Trophoblast cell (in vitro differentiated cells and primary cell): ENCODE measurements at regions not wholly inside any gene's neighbourhood (a gene's known extent, or its start where the extent isn't known, plus 50 kb on each side); places are given as distances from the start of the nearest gene placed in this dataset.

ENCODE experiments used
- DNase-seq, 2 donors: peaks; one replicate each; pipeline ENCODE4 v3.0.0-alpha.2; 2016
- H2AFZ ChIP-seq: 2 replicates; pipeline ENCODE4 v1.6.1; 2013; ENCODE audit warnings: low read length, moderate library complexity, mild to moderate bottlenecking; ENCODE audit not compliant: insufficient read depth, poor library complexity
- H2AK5ac ChIP-seq: 2 replicates; pipeline ENCODE4 v1.6.1; 2013; ENCODE audit warnings: mild to moderate bottlenecking, low read length
- H2BK120ac ChIP-seq: 2 replicates; pipeline ENCODE4 v1.6.1; 2013; ENCODE audit warnings: low read length, mild to moderate bottlenecking, moderate library complexity; ENCODE audit not compliant: insufficient read depth, poor library complexity
- H2BK12ac ChIP-seq: 2 replicates; pipeline ENCODE4 v1.6.1; 2013; ENCODE audit warnings: mild to moderate bottlenecking, low read length, moderate library complexity
- H2BK5ac ChIP-seq: 2 replicates; pipeline ENCODE4 v1.6.1; 2013; ENCODE audit warnings: low read length, low read depth, moderate library complexity, mild to moderate bottlenecking; ENCODE audit not compliant: poor library complexity
- H3K14ac ChIP-seq: 2 replicates; pipeline ENCODE4 v1.6.1; 2013; ENCODE audit warnings: mild to moderate bottlenecking, low read length
- H3K18ac ChIP-seq: 2 replicates; pipeline ENCODE4 v1.6.1; 2013; ENCODE audit warnings: mild to moderate bottlenecking, low read length
- H3K23ac ChIP-seq: 2 replicates; pipeline ENCODE4 v1.6.1; 2013; ENCODE audit warnings: low read length
- H3K27ac ChIP-seq: 2 replicates; pipeline ENCODE4 v1.5.1; 2013; ENCODE audit warnings: low read depth, mild to moderate bottlenecking, inconsistent platforms, low read length, moderate library complexity
- H3K27me3 ChIP-seq: 2 replicates; pipeline ENCODE4 v1.6.1; 2013; ENCODE audit warnings: inconsistent platforms, mild to moderate bottlenecking, low read length, moderate library complexity; ENCODE audit not compliant: insufficient read depth
- H3K36me3 ChIP-seq, 2 experiments: 1 replicate in 1 of 2; 2 replicates in 1 of 2; pipeline ENCODE4 v1.6.1; 2013; ENCODE audit warnings: low read length in 2 of 2, mild to moderate bottlenecking in 2 of 2, moderate library complexity in 1 of 2; ENCODE audit not compliant: insufficient read depth in 2 of 2, control insufficient read depth in 1 of 2
- H3K4ac ChIP-seq: 2 replicates; pipeline ENCODE4 v1.6.1; 2013; ENCODE audit warnings: low read depth, mild to moderate bottlenecking, low read length, moderate library complexity
- H3K4me1 ChIP-seq, 2 experiments: 1 replicate in 1 of 2; 2 replicates in 1 of 2; pipeline ENCODE4 v1.6.1; 2013; ENCODE audit warnings: low read length in 2 of 2, mild to moderate bottlenecking in 2 of 2, moderate library complexity in 1 of 2; ENCODE audit not compliant: insufficient read depth in 2 of 2, control insufficient read depth in 1 of 2
- H3K4me2 ChIP-seq: 2 replicates; pipeline ENCODE4 v1.6.1; 2013; ENCODE audit warnings: inconsistent platforms, mild to moderate bottlenecking, low read length, moderate library complexity
- H3K4me3 ChIP-seq: 2 replicates; pipeline ENCODE4 v1.5.1; 2013; ENCODE audit warnings: mild to moderate bottlenecking, low read depth, low read length, inconsistent platforms
- H3K79me1 ChIP-seq: one replicate; pipeline ENCODE4 v1.6.1; 2013; ENCODE audit warnings: low read length
- H3K79me2 ChIP-seq: 2 replicates; pipeline ENCODE4 v1.6.1; 2013; ENCODE audit warnings: low read length, mild to moderate bottlenecking; ENCODE audit not compliant: control insufficient read depth, insufficient read depth, poor library complexity
- H3K9ac ChIP-seq: 2 replicates; pipeline ENCODE4 v1.6.1; 2013; ENCODE audit warnings: mild to moderate bottlenecking, low read length
- H3K9me3 ChIP-seq: 2 replicates; pipeline ENCODE4 v1.6.1; 2013; ENCODE audit warnings: low read depth, mild to moderate bottlenecking, control low read depth, inconsistent platforms, low read length; ENCODE audit not compliant: insufficient read depth
- H4K12ac ChIP-seq: 2 replicates; pipeline ENCODE4 v1.6.1; 2013; ENCODE audit warnings: low read depth, mild to moderate bottlenecking, low read length, moderate library complexity
- H4K8ac ChIP-seq: 2 replicates; pipeline ENCODE4 v1.6.1; 2013; ENCODE audit warnings: low read depth, mild to moderate bottlenecking, low read length, moderate library complexity
- H4K91ac ChIP-seq: one replicate; pipeline ENCODE4 v1.6.1; 2013; ENCODE audit warnings: low read depth, mild to moderate bottlenecking, low read length, moderate library complexity
- WGBS: extraction: QIAGEN DNeasy Blood & Tissue Kit; methylation state at CpG from one replicate; pipeline ENCODE4 v1.1.7; 2013; ENCODE audit warnings: missing lambda C conversion rate; ENCODE audit not compliant: insufficient read length, insufficient coverage; ENCODE audit errors: extremely low coverage; 5-methylcytosine and 5-hydroxymethylcytosine counted together

DNA sequence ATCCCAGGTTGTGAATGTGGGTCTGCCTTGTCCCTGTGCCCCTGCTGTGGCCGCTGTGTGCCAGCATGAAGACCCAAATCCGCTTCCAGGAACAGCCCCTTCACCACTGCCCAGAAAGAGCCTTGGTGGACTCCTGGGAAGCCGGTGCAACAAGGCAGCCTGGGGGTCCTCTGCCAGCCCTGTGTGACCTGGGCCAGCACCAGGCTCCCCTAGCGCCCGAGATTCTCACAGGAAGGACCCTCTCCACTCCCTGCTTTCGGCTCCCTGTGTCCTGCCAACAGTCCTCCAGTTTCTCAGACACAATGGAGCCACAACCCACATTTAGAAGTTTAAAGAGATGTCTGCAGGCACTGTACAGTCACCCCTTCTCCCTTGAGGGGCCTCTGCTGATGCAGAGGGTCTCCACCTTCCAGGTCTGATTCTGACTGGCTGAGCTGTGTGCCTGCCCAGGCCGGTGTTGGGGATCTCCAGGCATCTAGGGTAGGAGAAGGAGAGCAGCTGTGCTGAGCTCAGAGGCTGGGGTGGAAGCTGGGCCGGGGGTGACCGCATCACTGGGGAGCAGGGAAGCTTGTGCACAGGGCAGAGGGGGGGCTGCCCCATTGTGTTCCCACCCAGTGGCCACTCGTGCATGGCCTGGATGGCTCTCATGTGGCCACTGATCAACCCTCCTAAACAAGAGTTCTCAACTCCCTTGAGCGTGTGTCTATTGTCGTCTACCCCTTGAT lies 174.0 kb downstream of the IRX2 start:
- H3K27me3 ChIP-seq, result no peaks in the 10 kb centered on the region
- H3K36me3 ChIP-seq, result no peaks in the 10 kb centered on the region
- no peak overlapping the region for H3K14ac ChIP-seq
- no peak overlapping the region for H4K91ac ChIP-seq
- no peak overlapping the region for H3K4me3 ChIP-seq
- no peak for DNase-seq
- H2AFZ ChIP-seq, result no peak overlapping the region
- no peaks in the 10 kb centered on the region for H3K79me2 ChIP-seq
- no peak overlapping the region for H2BK12ac ChIP-seq
- H2BK120ac ChIP-seq, result no peak overlapping the region
- no peak overlapping the region for H3K9ac ChIP-seq
- H2BK5ac ChIP-seq, result no peak overlapping the region
- no peak overlapping the region for H3K4me2 ChIP-seq
- H2AK5ac ChIP-seq, result no peak overlapping the region
- no peaks in the 10 kb centered on the region for H3K9me3 ChIP-seq
- H4K12ac ChIP-seq, result peak overlapping the region; percentile 22
- H3K4ac ChIP-seq, result no peak overlapping the region
- H3K23ac ChIP-seq, result no peak overlapping the region
- H3K4me1 ChIP-seq, result no peaks in the 10 kb centered on the region
- H3K79me1 ChIP-seq, result no peaks in the 10 kb centered on the region
- no peak overlapping the region for H4K8ac ChIP-seq
- WGBS, result no CpG with 5 or more reads among the region's 12 CpGs
- no peak overlapping the region for H3K18ac ChIP-seq
- H3K27ac ChIP-seq, result no peak overlapping the region

GRCh38 chr5:2576823-2577222 lies 174.7 kb downstream of the IRX2 start:
- no peak overlapping the region for H3K14ac ChIP-seq
- H3K27ac ChIP-seq, result no peak overlapping the region
- H3K18ac ChIP-seq, result no peak overlapping the region
- H4K8ac ChIP-seq, result no peak overlapping the region
- H3K4me3 ChIP-seq, result no peak overlapping the region
- no peaks in the 10 kb centered on the region for H3K79me2 ChIP-seq
- no peaks in the 10 kb centered on the region for H3K27me3 ChIP-seq
- H2AFZ ChIP-seq, result no peak overlapping the region
- H3K36me3 ChIP-seq, result no peaks in the 10 kb centered on the region
- no peak overlapping the region for H2BK5ac ChIP-seq
- no peak overlapping the region for H3K4ac ChIP-seq
- no peak overlapping the region for H2BK120ac ChIP-seq
- no peak overlapping the region for H4K12ac ChIP-seq
- DNase-seq, result no peak
- no peak overlapping the region for H3K23ac ChIP-seq
- H3K9me3 ChIP-seq, result no peaks in the 10 kb centered on the region
- H3K79me1 ChIP-seq, result no peaks in the 10 kb centered on the region
- H3K9ac ChIP-seq, result no peak overlapping the region
- WGBS, result no CpG with 5 or more reads among the region's 11 CpGs
- no peaks in the 10 kb centered on the region for H3K4me1 ChIP-seq
- H2BK12ac ChIP-seq, result no peak overlapping the region
- no peak overlapping the region for H2AK5ac ChIP-seq
- H3K4me2 ChIP-seq, result no peak overlapping the region
- H4K91ac ChIP-seq, result no peak overlapping the region

GRCh38 chr5:2575871-2576270 lies 175.6 kb downstream of the IRX2 start:
- Histone ChIP-seq H4K8ac (no peak overlapping the region), H4K12ac (no peak overlapping the region), H3K79me1 (no peaks in the 10 kb centered on the region), H3K4me1 (no peaks in the 10 kb centered on the region), H3K18ac (no peak overlapping the region), H3K27me3 (no peaks in the 10 kb centered on the region), H3K4me3 (no peak overlapping the region), H2BK120ac (no peak overlapping the region), H4K91ac (no peak overlapping the region), H3K4ac (no peak overlapping the region), H3K36me3 (no peaks in the 10 kb centered on the region), H2AK5ac (no peak overlapping the region), H2BK5ac (no peak overlapping the region), H3K23ac (no peak overlapping the region), H2BK12ac (no peak overlapping the region), H3K27ac (no peak overlapping the region), H3K79me2 (no peaks in the 10 kb centered on the region), H3K4me2 (no peak overlapping the region), H3K9ac (no peak overlapping the region), H2AFZ (no peak overlapping the region), H3K9me3 (no peaks in the 10 kb centered on the region), H3K14ac (no peak overlapping the region)
- WGBS, result no CpG with 5 or more reads among the region's 1 CpG
- DNase-seq, result no peak

GRCh38 chr5:2575292-2575691 lies 176.2 kb downstream of the IRX2 start:
- Histone ChIP-seq H3K79me2 (no peaks in the 10 kb centered on the region), H3K4ac (no peak overlapping the region), H3K18ac (no peak overlapping the region), H3K14ac (no peak overlapping the region), H3K4me3 (no peak overlapping the region), H3K4me2 (no peak overlapping the region), H3K23ac (no peak overlapping the region), H3K27me3 (no peaks in the 10 kb centered on the region), H2BK5ac (no peak overlapping the region), H4K91ac (no peak overlapping the region), H3K27ac (no peak overlapping the region), H3K36me3 (no peaks in the 10 kb centered on the region), H2AFZ (no peak overlapping the region), H4K12ac (no peak overlapping the region), H3K9ac (no peak overlapping the region), H3K79me1 (no peaks in the 10 kb centered on the region), H3K4me1 (no peaks in the 10 kb centered on the region), H3K9me3 (no peaks in the 10 kb centered on the region), H2AK5ac (no peak overlapping the region), H2BK120ac (no peak overlapping the region), H4K8ac (no peak overlapping the region), H2BK12ac (no peak overlapping the region)
- DNase-seq, result no peak
- WGBS, result no CpG with 5 or more reads among the region's 3 CpGs
